Immature natural killer cell (primary cell): ENCODE measurements at regions not wholly inside any gene's neighbourhood (a gene's known extent, or its start where the extent isn't known, plus 50 kb on each side); places are given as distances from the start of the nearest gene placed in this dataset.

Source experiments
- DNase-seq, 3 donors: peaks; one replicate each; pipeline ENCODE4 v3.0.0; 2022; ENCODE audit warnings: mixed read lengths in 1 of 3
- H3K27ac Mint-ChIP-seq, 6 donors: one replicate each; pipeline ENCODE4 v1.8.0; 2020; ENCODE audit warnings: mixed read lengths in 6 of 6, mild to moderate bottlenecking in 5 of 6, inconsistent platforms in 4 of 6, moderate library complexity in 3 of 6
- H3K27me3 Mint-ChIP-seq, 3 donors: one replicate each; pipeline ENCODE4 v1.8.0; 2020 to 2021; ENCODE audit warnings: low read depth in 3 of 3, mild to moderate bottlenecking in 3 of 3, mixed read lengths in 3 of 3, moderate library complexity in 3 of 3, inconsistent platforms in 1 of 3
- H3K36me3 Mint-ChIP-seq, 3 donors: one replicate each; pipeline ENCODE4 v1.8.0; 2020; ENCODE audit warnings: mixed read lengths in 3 of 3, inconsistent platforms in 2 of 3, mild to moderate bottlenecking in 2 of 3
- H3K4me1 Mint-ChIP-seq, 2 donors: one replicate each; pipeline ENCODE4 v1.8.0; 2020; ENCODE audit warnings: inconsistent platforms in 2 of 2, mild to moderate bottlenecking in 2 of 2, mixed read lengths in 2 of 2, moderate library complexity in 1 of 2
- H3K4me3 Mint-ChIP-seq, 5 donors: one replicate each; pipeline ENCODE4 v1.8.0; 2020; ENCODE audit warnings: mild to moderate bottlenecking in 5 of 5, mixed read lengths in 5 of 5, inconsistent platforms in 3 of 5, moderate library complexity in 3 of 5
- H3K9me3 Mint-ChIP-seq, 6 donors: one replicate each; pipeline ENCODE4 v1.8.0; 2020; ENCODE audit warnings: mild to moderate bottlenecking in 6 of 6, mixed read lengths in 6 of 6, inconsistent platforms in 4 of 6, moderate library complexity in 3 of 6

DNA sequence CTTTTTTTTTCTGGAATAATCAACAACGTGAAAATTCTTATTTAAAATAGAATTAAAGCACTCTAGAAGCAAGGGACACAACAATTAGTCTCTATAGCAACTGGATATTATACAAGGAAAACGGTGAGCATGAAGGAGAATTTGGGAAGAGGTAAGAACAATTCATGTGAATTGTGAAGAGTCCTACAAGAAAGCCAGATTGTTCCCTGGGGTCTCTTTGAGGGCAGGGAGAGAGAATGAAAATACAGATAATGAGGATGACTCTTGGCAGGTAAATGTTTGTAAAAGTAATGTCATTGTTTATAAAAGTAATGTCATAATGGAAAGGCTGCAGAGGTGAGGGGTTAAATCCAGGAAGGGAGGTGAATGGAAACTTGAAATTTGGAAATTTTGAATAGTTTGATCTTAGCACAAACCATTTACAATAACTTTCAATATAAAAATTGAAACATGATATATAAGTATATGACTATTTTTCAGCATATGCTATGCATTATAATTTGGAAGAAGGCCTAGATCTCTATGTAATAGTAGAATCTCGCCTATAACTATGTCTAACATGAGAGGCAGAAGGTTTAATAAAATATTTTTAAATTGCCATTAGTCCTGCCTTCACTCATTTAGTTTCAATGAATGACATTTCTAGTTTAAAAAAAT lies 378.8 kb upstream of the DCN start:
- Mint-ChIP-seq H3K4me3 (no peak overlapping the region), H3K36me3 (peaks cover 0 to 3% (median 3%) of the 10 kb centered on the region in 3 donors), H3K27ac (no peak overlapping the region), H3K9me3 (peaks cover 0 to 10% (median 2%) of the 10 kb centered on the region in 6 donors), H3K4me1 (peaks cover 12 to 14% of the 10 kb centered on the region in 2 donors), H3K27me3 (peaks cover 2 to 6% (median 2%) of the 10 kb centered on the region in 3 donors)
- no peak for DNase-seq

DNA sequence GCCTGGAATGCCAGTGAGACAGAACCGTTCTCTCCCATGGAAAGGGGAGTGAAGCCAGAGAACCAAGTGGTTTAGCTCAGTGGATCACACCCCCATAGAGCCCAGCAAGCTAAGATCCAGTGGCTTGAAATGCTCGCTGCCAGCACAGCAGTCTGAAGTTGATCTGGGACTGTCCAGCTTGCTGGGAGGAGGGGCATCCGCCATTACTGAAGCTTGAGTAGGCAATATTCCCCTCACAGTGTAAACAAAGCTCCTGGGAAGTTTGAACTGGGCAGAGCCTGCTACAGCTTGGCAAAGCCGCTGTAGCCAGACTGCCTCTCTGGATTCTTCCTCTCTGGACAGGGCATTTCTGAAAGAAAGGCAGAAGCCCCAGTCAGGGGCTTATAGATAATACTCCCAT lies 374.3 kb upstream of the DCN start:
- Mint-ChIP-seq H3K36me3 (peaks cover 0 to 3% (median 3%) of the 10 kb centered on the region in 3 donors), H3K4me3 (no peak overlapping the region), H3K27me3 (peaks cover 2 to 23% (median 4%) of the 10 kb centered on the region in 3 donors), H3K9me3 (peaks cover 0 to 9% (median 2%) of the 10 kb centered on the region in 6 donors), H3K27ac (no peak overlapping the region), H3K4me1 (peaks cover under 1 to 2% of the 10 kb centered on the region in 2 donors)
- no peak for DNase-seq

DNA sequence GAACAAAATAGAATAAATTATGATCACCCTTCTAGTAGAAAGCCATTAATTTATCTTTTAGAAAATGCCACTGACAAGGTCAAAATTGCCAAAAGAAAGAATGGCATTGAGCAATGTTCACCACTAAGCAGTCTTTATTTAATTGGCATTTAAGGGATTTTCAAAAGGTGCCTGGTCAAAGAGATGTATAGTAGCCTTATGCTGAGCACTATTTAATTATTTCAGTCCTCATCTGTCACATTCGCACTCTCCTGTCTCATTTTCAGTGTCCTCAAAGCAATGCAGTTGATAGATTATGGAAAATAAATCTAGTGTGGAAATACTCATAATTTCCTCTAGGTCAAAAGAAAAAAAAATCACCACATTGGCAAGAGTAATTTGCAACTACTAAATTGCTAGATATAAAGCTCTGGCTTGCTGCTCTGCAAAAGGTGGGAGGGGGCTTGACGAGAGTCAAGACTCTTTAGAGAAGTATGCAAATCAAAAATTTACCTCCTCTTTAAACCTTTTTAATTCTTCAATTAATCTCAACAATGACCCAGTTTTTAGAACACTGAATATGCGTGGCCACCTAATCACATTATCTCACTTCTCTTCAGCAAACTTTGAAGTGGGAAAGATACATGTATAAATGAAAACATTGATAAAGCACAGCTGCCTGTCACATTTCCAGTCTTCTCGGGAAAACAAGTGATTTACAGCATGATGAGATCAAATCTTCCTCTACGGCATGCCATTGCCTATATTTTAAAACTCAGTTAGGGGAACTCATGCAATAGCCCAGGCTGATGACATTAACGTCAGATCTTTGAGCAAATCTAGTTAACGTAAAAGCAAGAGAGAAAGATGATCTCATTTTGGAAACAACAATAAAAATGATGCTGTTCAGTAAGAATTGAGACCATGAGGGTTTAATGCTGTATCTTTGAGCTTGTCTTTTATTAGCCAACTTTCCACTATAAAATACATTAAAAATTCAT lies 373.1 kb upstream of the DCN start:
- H3K4me1 Mint-ChIP-seq, result no peaks in the 10 kb centered on the region
- H3K36me3 Mint-ChIP-seq, result peaks cover 0 to 3% (median 3%) of the 10 kb centered on the region in 3 donors
- peaks cover 2 to 25% (median 4%) of the 10 kb centered on the region in 3 donors for H3K27me3 Mint-ChIP-seq
- no peak for DNase-seq
- H3K9me3 Mint-ChIP-seq, result peaks cover 0 to 9% (median 2%) of the 10 kb centered on the region in 6 donors
- no peak overlapping the region for H3K27ac Mint-ChIP-seq
- no peak overlapping the region for H3K4me3 Mint-ChIP-seq

DNA sequence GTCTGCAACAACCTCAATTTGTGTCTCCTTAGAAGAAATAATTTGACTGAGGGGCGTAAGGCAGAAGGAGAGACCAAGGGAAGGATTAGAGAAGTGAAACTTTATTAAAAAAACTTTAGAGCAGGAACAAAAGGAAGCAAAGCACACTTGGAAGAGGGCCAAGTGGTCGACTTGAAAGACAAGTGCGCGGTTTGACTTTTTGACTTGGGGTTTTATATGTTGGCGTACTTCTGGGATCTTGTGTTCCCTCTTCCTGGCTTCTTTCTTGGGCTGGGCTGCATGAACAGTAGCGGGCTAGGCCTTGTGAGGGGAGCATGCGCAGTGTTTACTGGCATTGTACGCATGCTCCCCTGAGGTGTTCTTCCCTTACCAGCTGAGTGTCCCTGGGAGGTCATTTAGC lies 369.3 kb upstream of the DCN start:
- no peak overlapping the region for H3K27ac Mint-ChIP-seq
- H3K27me3 Mint-ChIP-seq, result peaks cover 2 to 25% (median 3%) of the 10 kb centered on the region in 3 donors
- no peaks in the 10 kb centered on the region for H3K36me3 Mint-ChIP-seq
- DNase-seq, result no peak
- H3K4me1 Mint-ChIP-seq, result no peaks in the 10 kb centered on the region
- peaks cover 0 to 5% (median 0%) of the 10 kb centered on the region in 6 donors for H3K9me3 Mint-ChIP-seq
- H3K4me3 Mint-ChIP-seq, result no peak overlapping the region

DNA sequence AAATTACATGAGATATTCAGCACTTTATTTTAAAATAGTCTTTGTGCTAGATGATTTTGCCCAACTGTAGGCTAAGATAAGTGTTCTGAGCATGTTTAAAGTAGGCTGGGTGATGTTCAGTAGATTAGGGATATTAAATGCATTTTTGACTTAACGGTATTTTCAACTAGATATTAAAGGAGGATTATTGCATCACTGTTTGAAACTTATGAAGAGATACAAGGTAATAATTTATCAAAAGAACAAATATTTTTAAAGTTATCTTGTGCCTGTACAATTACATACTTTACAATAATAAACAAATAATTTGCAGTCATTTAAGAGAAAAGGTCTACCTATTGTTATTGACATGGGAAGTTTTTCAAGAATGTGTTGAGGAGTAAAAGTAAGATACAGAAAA lies 368.6 kb upstream of the DCN start:
- DNase-seq, result no peak
- H3K27ac Mint-ChIP-seq, result no peak overlapping the region
- no peaks in the 10 kb centered on the region for H3K4me1 Mint-ChIP-seq
- H3K36me3 Mint-ChIP-seq, result no peaks in the 10 kb centered on the region
- peaks cover 0 to 5% (median 0%) of the 10 kb centered on the region in 6 donors for H3K9me3 Mint-ChIP-seq
- peaks cover 5 to 25% (median 6%) of the 10 kb centered on the region in 3 donors for H3K27me3 Mint-ChIP-seq
- H3K4me3 Mint-ChIP-seq, result no peak overlapping the region

DNA sequence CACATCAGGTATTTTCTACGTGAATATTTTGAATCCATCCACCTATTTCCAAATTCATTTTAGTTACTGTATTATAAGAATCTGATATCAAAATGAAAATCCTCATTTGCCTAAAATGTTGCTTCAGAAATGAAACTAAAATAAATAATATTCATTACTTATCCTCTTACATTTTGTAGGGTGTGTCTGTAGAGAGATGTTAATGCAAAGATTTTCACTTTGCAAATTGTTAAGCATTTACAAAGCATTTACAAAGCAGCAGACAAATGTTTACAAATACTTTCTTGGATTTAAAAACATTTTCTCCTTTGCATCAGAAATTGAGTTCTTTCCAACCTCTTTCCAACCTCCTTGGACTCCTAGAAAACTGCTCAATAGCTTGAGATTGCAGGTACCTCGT lies 360.0 kb upstream of the DCN start:
- no peaks in the 10 kb centered on the region for H3K4me1 Mint-ChIP-seq
- peaks cover 0 to 3% (median 0%) of the 10 kb centered on the region in 6 donors for H3K9me3 Mint-ChIP-seq
- H3K36me3 Mint-ChIP-seq, result peaks cover 0 to 3% (median 0%) of the 10 kb centered on the region in 3 donors
- H3K27ac Mint-ChIP-seq, result no peak overlapping the region
- no peak overlapping the region for H3K4me3 Mint-ChIP-seq
- H3K27me3 Mint-ChIP-seq, result peaks cover 4 to 9% (median 7%) of the 10 kb centered on the region in 3 donors
- DNase-seq, result no peak

DNA sequence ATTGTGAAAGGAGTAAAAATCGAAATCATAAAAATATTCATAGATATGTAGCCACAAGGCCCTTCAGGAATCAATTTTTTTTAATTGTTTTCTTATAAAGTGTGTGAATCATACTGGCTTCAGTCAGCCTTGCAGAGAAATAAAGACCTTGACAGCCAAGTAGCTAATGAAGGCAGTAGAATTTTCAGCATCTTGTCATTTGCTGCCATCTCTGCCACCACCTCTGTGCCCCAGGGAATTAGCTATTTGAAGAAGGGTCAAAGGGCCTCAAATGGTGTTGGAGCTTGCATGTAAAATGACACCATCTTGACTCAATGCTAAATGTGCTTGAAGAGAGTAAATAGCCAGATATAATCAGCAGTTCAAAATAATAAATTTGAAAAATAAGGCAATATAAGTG lies 359.4 kb upstream of the DCN start:
- H3K4me3 Mint-ChIP-seq, result no peak overlapping the region
- H3K4me1 Mint-ChIP-seq, result no peaks in the 10 kb centered on the region
- no peak overlapping the region for H3K27ac Mint-ChIP-seq
- DNase-seq, result no peak
- H3K27me3 Mint-ChIP-seq, result peaks cover 4 to 7% (median 7%) of the 10 kb centered on the region in 3 donors
- peaks cover 0 to 3% (median 0%) of the 10 kb centered on the region in 6 donors for H3K9me3 Mint-ChIP-seq
- H3K36me3 Mint-ChIP-seq, result peaks cover 0 to 3% (median 0%) of the 10 kb centered on the region in 3 donors

DNA sequence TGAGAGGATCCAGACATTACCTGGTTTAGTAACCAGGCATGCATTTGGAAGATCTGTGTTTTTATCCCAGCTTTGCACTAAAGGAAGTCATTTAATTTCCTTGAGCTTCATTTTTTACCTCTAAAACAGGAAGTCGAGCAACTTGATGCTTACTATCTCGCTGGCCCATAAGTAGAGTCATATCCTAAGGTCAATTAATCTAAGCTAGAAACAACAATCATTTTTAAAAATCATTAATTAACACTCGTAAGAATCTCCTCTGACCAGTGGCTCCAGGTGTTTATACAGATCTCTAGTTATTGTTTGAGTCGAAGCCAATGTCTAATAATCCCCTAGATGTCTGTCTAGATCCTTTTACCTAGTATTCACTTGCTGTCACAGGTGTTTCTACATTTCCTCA lies 355.8 kb upstream of the DCN start:
- Mint-ChIP-seq H3K4me3 (no peak overlapping the region), H3K27ac (no peak overlapping the region), H3K9me3 (peaks cover 5 to 17% (median 13%) of the 10 kb centered on the region in 6 donors), H3K4me1 (no peaks in the 10 kb centered on the region), H3K36me3 (peaks cover 0 to 9% (median 0%) of the 10 kb centered on the region in 3 donors), H3K27me3 (peaks cover 2 to 11% (median 2%) of the 10 kb centered on the region in 3 donors)
- no peak for DNase-seq

DNA sequence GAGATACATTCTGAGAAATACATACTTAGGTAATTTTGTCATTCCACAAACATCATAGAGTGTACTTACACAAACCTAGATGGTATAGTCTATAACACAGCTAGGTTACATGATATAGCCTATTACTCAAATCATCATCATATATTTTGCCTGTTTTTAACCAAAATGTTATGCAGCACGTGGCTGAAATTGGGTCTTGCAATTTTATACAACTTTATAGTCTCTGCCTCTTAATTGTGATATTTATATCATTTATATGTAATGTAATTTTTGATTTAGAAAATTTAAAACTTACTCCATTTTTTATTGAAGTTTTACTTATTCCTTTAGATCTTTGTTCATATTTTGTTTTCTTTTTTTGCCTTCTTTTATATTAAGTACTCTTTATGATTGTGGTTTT lies 350.7 kb upstream of the DCN start:
- Mint-ChIP-seq H3K9me3 (peaks cover 5 to 23% (median 13%) of the 10 kb centered on the region in 6 donors), H3K36me3 (peaks cover 0 to 9% (median 0%) of the 10 kb centered on the region in 3 donors), H3K4me3 (no peak overlapping the region), H3K27me3 (peaks cover 0 to 11% (median 0%) of the 10 kb centered on the region in 3 donors), H3K27ac (no peak overlapping the region), H3K4me1 (no peaks in the 10 kb centered on the region)
- no peak for DNase-seq

DNA sequence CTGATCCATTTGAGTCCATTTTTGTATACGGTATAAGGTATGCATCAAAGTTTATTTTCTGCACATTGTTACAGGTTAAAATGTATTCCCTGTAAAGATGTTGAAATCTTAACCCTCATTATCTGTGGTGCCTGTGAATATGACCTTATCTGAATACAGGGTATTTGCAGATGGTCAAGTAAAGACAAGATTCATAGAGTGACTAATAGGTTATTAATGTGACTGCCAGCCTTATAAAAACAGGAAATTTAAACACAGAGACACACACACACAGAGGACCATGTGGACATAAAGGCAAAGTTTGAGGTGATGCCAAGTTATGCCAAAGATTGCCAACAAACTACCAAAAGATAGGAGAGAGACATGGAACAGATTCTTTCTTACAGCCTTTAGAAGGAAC lies 347.2 kb upstream of the DCN start:
- no peak overlapping the region for H3K27ac Mint-ChIP-seq
- DNase-seq, result no peak
- H3K4me1 Mint-ChIP-seq, result no peaks in the 10 kb centered on the region
- no peak overlapping the region for H3K4me3 Mint-ChIP-seq
- peaks cover 5 to 21% (median 11%) of the 10 kb centered on the region in 6 donors for H3K9me3 Mint-ChIP-seq
- H3K36me3 Mint-ChIP-seq, result peaks cover 0 to 4% (median 0%) of the 10 kb centered on the region in 3 donors
- peaks cover 0 to 6% (median 0%) of the 10 kb centered on the region in 3 donors for H3K27me3 Mint-ChIP-seq

DNA sequence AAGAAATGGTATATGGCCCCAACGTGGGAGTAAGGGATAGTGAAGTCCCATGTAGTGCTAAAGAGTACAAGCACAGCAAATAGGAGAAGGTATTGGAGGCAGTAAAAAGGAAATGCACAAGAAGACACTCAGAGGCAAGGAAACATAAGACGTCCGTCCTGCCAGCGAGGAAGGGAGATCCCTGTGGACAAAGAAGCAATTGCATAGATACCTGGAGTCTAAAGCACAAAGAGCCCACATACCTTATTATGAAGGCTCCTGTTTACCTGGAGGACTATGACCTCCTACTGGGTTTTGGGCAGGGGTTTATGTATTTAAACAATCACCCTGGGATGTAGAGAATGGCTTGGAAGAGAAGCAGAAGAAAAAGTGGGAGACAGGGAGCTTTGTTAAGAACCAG lies 341.2 kb upstream of the DCN start:
- peaks cover 0 to 6% (median 0%) of the 10 kb centered on the region in 6 donors for H3K9me3 Mint-ChIP-seq
- no peak overlapping the region for H3K4me3 Mint-ChIP-seq
- peaks cover 0 to 7% (median 0%) of the 10 kb centered on the region in 3 donors for H3K27me3 Mint-ChIP-seq
- no peaks in the 10 kb centered on the region for H3K36me3 Mint-ChIP-seq
- H3K4me1 Mint-ChIP-seq, result no peaks in the 10 kb centered on the region
- H3K27ac Mint-ChIP-seq, result no peak overlapping the region
- no peak for DNase-seq

DNA sequence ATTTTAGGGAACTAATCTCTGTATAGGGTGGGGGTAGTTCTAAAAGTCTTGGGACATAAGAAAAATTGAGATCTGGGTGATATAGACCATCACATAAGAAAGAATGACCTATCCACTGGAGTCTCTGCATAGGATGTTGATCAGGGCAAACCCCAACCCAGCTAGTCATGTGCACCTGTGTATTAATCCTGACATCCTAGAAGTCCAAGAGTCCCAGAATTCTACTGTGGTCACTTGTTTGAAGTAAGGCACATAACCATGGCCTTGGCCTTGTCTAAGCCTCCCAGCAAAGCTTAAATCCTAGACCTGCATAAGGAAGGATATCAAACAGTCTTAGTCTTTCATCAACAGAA lies 334.1 kb upstream of the DCN start:
- Mint-ChIP-seq H3K9me3 (peaks cover 0 to 6% (median 0%) of the 10 kb centered on the region in 6 donors), H3K27ac (no peak overlapping the region), H3K27me3 (peaks cover 1 to 9% (median 3%) of the 10 kb centered on the region in 3 donors), H3K4me1 (no peaks in the 10 kb centered on the region), H3K4me3 (no peak overlapping the region), H3K36me3 (no peaks in the 10 kb centered on the region)
- no peak for DNase-seq

DNA sequence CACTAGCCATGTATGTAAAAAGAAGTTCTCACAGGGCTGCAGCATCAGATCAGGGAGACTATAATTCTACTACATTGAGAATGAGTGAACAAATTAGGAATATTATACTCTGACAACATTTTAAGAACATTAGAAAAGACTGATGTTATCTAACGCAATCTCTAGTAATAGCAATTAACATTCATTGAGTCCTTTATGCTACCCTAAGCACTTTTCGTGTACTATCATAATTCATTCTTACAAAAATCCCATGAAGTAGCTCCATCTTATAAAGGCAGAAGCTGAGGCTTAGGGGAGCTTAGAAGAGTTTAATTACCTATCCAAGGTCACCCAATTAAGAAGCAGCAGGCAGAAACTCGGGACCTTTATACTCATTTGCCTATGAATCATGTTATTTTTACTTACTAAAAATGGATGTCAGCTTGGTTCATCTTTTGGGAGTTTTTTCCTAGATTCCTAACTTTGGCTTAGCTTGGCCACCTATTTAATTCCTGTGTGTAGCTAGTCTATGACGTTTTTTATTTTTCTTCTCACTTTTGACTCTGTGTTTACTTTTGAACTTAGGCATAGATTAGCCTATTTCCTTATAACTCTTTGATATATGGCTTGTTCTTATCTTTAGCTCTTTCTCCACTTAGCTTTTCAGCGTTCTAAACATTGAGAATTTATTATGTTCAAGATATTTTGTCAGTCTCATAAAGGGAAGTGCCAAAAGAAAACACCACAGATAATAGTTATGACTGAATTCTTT lies 333.5 kb upstream of the DCN start:
- H3K9me3 Mint-ChIP-seq, result peaks cover 0 to 6% (median 0%) of the 10 kb centered on the region in 6 donors
- H3K4me3 Mint-ChIP-seq, result no peak overlapping the region
- H3K27me3 Mint-ChIP-seq, result peaks cover 2 to 9% (median 3%) of the 10 kb centered on the region in 3 donors
- H3K36me3 Mint-ChIP-seq, result no peaks in the 10 kb centered on the region
- no peak overlapping the region for H3K27ac Mint-ChIP-seq
- DNase-seq, result no peak
- no peaks in the 10 kb centered on the region for H3K4me1 Mint-ChIP-seq
